ENCODE measurements at regions not wholly inside any gene's neighbourhood (a gene's known extent, or its start where the extent isn't known, plus 50 kb on each side); places are given as distances from the start of the nearest gene placed in this dataset.
"Not testable (repeated sequence)": the region's sequence is repeated elsewhere in the genome, so short reads cannot be mapped to it uniquely, and the experiment has no call there.

GRCh38 chr4:89491761-89492160 lies 184.2 kb upstream of the GPRIN3 start:
- DNase-seq = no peak

GRCh38 chr4:89489921-89490431 lies 182.4 kb upstream of the GPRIN3 start:
- DNase-seq = not testable (repeated sequence)

- DNase-seq = no peak
Measured at GRCh38 chr4:89489338-89489771, 181.8 kb upstream of the GPRIN3 start.

GRCh38 chr4:89488736-89489135 lies 181.1 kb upstream of the GPRIN3 start:
- no peak for DNase-seq

GRCh38 chr4:89486673-89487072 lies 179.1 kb upstream of the GPRIN3 start:
- no peak for DNase-seq

- no peak for DNase-seq
Measured at GRCh38 chr4:89486042-89486441, 178.4 kb upstream of the GPRIN3 start.

GRCh38 chr4:89483833-89484232 lies 176.2 kb upstream of the GPRIN3 start:
- no peak for DNase-seq

- no peak for DNase-seq
Measured at GRCh38 chr4:89482926-89483595, 175.5 kb upstream of the GPRIN3 start.

- DNase-seq = peak; percentile 68
Measured at GRCh38 chr4:89482251-89482650, 174.7 kb upstream of the GPRIN3 start.

- no peak for DNase-seq
Measured at GRCh38 chr4:89469930-89470375, 162.4 kb upstream of the GPRIN3 start.

GRCh38 chr4:89469516-89469915 lies 161.9 kb upstream of the GPRIN3 start:
- no peak for DNase-seq

GRCh38 chr4:89468602-89469001 lies 161.0 kb upstream of the GPRIN3 start:
- no peak for DNase-seq

GRCh38 chr4:89463341-89463740 lies 155.7 kb upstream of the GPRIN3 start:
- no peak for DNase-seq

- DNase-seq = no peak
Measured at GRCh38 chr4:89447543-89447942, 139.9 kb upstream of the GPRIN3 start.

- DNase-seq = no peak
Measured at GRCh38 chr4:89446193-89446592, 138.6 kb upstream of the GPRIN3 start.

GRCh38 chr4:89439533-89439932 lies 131.9 kb upstream of the GPRIN3 start:
- DNase-seq = no peak

GRCh38 chr4:89438102-89438831 lies 130.7 kb upstream of the GPRIN3 start:
- peak; percentile 5 for DNase-seq

GRCh38 chr4:89434364-89434988 lies 126.9 kb upstream of the GPRIN3 start:
- DNase-seq = peak; percentile 35

GRCh38 chr4:89427782-89428181 lies 120.2 kb upstream of the GPRIN3 start:
- peak; percentile 86 for DNase-seq

GRCh38 chr4:89425023-89425422 lies 117.4 kb upstream of the GPRIN3 start:
- no peak for DNase-seq

- DNase-seq = no peak
Measured at GRCh38 chr4:89422441-89422990, 114.9 kb upstream of the GPRIN3 start.

- DNase-seq = no peak
Measured at GRCh38 chr4:89420507-89420906, 112.9 kb upstream of the GPRIN3 start.

- DNase-seq = no peak
Measured at GRCh38 chr4:89419111-89419695, 111.6 kb upstream of the GPRIN3 start.

Measured in DMS153 (cell line).